ENCODE measurements at regions not wholly inside any gene's neighbourhood (a gene's known extent, or its start where the extent isn't known, plus 50 kb on each side); places are given as distances from the start of the nearest gene placed in this dataset.

DNA sequence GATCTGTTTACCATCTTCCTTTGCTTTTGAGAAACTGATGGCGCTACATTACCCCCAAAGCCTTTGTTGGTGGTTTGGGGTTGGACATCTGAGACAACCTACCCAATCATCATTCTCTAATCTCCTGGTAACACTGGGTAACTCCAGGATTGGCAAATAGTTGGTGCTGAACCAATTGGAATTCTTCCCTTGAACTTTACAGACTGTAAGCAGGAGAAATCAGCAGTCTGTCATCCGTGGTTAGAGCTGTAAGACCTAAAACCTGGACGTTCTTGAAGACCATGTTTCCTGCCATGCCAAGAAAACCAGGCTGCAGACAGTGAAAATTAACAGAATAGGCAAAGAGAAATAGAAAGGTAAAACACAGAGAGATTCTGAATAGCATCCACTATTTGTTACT lies 398.8 kb upstream of the SALL1 start:
- Histone ChIP-seq H3K36me3 (ENCODE audit: insufficient read depth, low read length) (no peaks in the 10 kb centered on the region), H3K79me2 (ENCODE audit: insufficient read depth, low read length) (no peaks in the 10 kb centered on the region), H3K4me2 (ENCODE audit: insufficient read depth, low read length) (no peak overlapping the region), H3K9me3 (ENCODE audit: low read depth, low read length) (no peaks in the 10 kb centered on the region), H3K27ac (ENCODE audit: low read depth, low read length) (no peak overlapping the region), H3K27me3 (ENCODE audit: insufficient read depth, low read length) (no peaks in the 10 kb centered on the region), H3K4me3 (ENCODE audit: insufficient read depth, low read length) (no peak overlapping the region), H3K4me1 (ENCODE audit: insufficient read depth, low read length) (no peaks in the 10 kb centered on the region), H4K20me1 (ENCODE audit: insufficient read depth, low read length) (no peaks in the 10 kb centered on the region), H2AFZ (ENCODE audit: low read length) (no peak overlapping the region)
- TF ChIP-seq CTCF (IDR thresholded peaks at IDR 0.05; ENCODE audit: extremely low read depth, low read depth, low read length): no peak
- no peak for DNase-seq (ENCODE audit: insufficient read length, low spot score, missing footprints)

GRCh38 chr16:51545951-51546350 lies 394.9 kb upstream of the SALL1 start:
- DNase-seq (ENCODE audit: insufficient read length, low spot score, missing footprints): no peak
- no peak for TF ChIP-seq CTCF (IDR thresholded peaks at IDR 0.05; ENCODE audit: extremely low read depth, low read depth, low read length)

GRCh38 chr16:51544851-51545467 lies 393.9 kb upstream of the SALL1 start:
- Histone ChIP-seq H3K27me3 (ENCODE audit: insufficient read depth, low read length) (no peaks in the 10 kb centered on the region), H2AFZ (ENCODE audit: low read length) (no peak overlapping the region), H3K4me2 (ENCODE audit: insufficient read depth, low read length) (no peak overlapping the region), H3K79me2 (ENCODE audit: insufficient read depth, low read length) (no peaks in the 10 kb centered on the region), H3K36me3 (ENCODE audit: insufficient read depth, low read length) (no peaks in the 10 kb centered on the region), H4K20me1 (ENCODE audit: insufficient read depth, low read length) (no peaks in the 10 kb centered on the region), H3K9me3 (ENCODE audit: low read depth, low read length) (no peaks in the 10 kb centered on the region), H3K27ac (ENCODE audit: low read depth, low read length) (no peak overlapping the region), H3K4me3 (ENCODE audit: insufficient read depth, low read length) (no peak overlapping the region), H3K4me1 (ENCODE audit: insufficient read depth, low read length) (no peaks in the 10 kb centered on the region)
- TF ChIP-seq CTCF (IDR thresholded peaks at IDR 0.05; ENCODE audit: extremely low read depth, low read depth, low read length): no peak
- no peak for DNase-seq (ENCODE audit: insufficient read length, low spot score, missing footprints)

More at GRCh38 chr16:51545951-51546350, 394.9 kb upstream of the SALL1 start:
- Histone ChIP-seq H3K4me2 (ENCODE audit: insufficient read depth, low read length) (no peak overlapping the region), H3K27me3 (ENCODE audit: insufficient read depth, low read length) (no peaks in the 10 kb centered on the region), H2AFZ (ENCODE audit: low read length) (no peak overlapping the region), H3K36me3 (ENCODE audit: insufficient read depth, low read length) (no peaks in the 10 kb centered on the region), H3K4me1 (ENCODE audit: insufficient read depth, low read length) (no peaks in the 10 kb centered on the region), H3K9me3 (ENCODE audit: low read depth, low read length) (no peaks in the 10 kb centered on the region), H3K4me3 (ENCODE audit: insufficient read depth, low read length) (no peak overlapping the region), H3K27ac (ENCODE audit: low read depth, low read length) (no peak overlapping the region), H3K79me2 (ENCODE audit: insufficient read depth, low read length) (no peaks in the 10 kb centered on the region), H4K20me1 (ENCODE audit: insufficient read depth, low read length) (no peaks in the 10 kb centered on the region)

DNA sequence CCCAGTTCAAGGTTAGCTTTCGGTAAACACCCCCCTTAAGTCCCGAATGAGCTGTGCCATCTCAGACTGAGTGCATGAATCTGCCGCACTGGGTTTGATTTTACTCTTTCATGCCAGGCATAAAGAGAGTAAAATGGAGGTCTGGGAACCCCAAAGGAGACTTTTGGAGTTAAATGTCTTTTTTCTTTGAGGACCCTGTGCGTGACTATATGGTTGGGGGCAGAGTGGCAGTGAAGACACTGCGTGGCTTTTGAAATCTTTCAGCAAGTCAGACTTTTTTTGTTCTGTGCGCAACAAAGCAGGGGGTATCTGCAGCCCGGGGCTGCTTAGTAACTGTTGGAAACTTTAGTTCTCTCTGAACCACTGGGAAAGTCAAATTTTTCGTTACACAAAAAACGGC lies 392.9 kb upstream of the SALL1 start:
- Histone ChIP-seq H3K27me3 (ENCODE audit: insufficient read depth, low read length) (no peaks in the 10 kb centered on the region), H3K27ac (ENCODE audit: low read depth, low read length) (no peak overlapping the region), H3K4me3 (ENCODE audit: insufficient read depth, low read length) (no peak overlapping the region), H2AFZ (ENCODE audit: low read length) (no peak overlapping the region), H3K9me3 (ENCODE audit: low read depth, low read length) (no peaks in the 10 kb centered on the region), H4K20me1 (ENCODE audit: insufficient read depth, low read length) (no peaks in the 10 kb centered on the region), H3K79me2 (ENCODE audit: insufficient read depth, low read length) (no peaks in the 10 kb centered on the region), H3K4me1 (ENCODE audit: insufficient read depth, low read length) (peaks cover 9% of the 10 kb centered on the region), H3K4me2 (ENCODE audit: insufficient read depth, low read length) (no peak overlapping the region), H3K36me3 (ENCODE audit: insufficient read depth, low read length) (no peaks in the 10 kb centered on the region)
- no peak for TF ChIP-seq CTCF (IDR thresholded peaks at IDR 0.05; ENCODE audit: extremely low read depth, low read depth, low read length)
- no peak for DNase-seq (ENCODE audit: insufficient read length, low spot score, missing footprints)
